ENCODE measurements at regions not wholly inside any gene's neighbourhood (a gene's known extent, or its start where the extent isn't known, plus 50 kb on each side); places are given as distances from the start of the nearest gene placed in this dataset.

DNA sequence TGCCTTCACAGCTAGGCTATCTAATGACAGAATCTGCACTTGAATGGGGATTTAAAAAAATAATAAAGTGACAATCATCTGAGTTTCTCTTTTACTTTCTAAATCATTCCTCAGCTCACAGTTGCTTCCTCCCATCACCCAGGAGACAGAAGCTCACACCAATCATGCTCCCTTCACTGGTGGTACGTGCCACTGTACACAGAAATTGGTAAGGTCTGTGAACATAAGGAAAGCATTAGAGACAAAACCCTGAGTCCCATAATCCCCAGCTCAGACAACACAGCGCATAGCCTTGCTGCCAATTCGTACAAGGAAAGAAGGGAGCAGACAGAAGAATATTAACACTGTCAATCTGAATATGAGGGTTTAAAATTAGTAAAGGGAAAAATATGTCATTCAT, 133.1 kb downstream of the IDS start:
- Histone ChIP-seq H3K79me2 (ENCODE audit: control insufficient read depth, insufficient read depth, low read length) (no peaks in the 10 kb centered on the region), H3K27me3 (replicated peaks in 1 of 4; ENCODE audit: control extremely low read depth in 1 of 4, control insufficient read depth in 3 of 4, insufficient read depth in 4 of 4, low read length in 3 of 4) (no peaks in the 10 kb centered on the region), H3K4me1 (ENCODE audit: control insufficient read depth in 2 of 2, insufficient read depth in 2 of 2, low read length in 2 of 2) (no peaks in the 10 kb centered on the region), H3K4me2 (replicated peaks; ENCODE audit: low read depth, low read length, poor library complexity, severe bottlenecking) (no peak overlapping the region), H3K36me3 (replicated peaks in 1 of 2; ENCODE audit: control extremely low read depth in 1 of 2, control insufficient read depth in 1 of 2, extremely low read depth in 1 of 2, insufficient read depth in 2 of 2, low read length in 1 of 2) (no peaks in the 10 kb centered on the region), H3K4me3 (ENCODE audit: control extremely low read depth in 1 of 5, extremely low read depth in 1 of 5, insufficient read depth in 1 of 5, low read depth in 2 of 5, low read length in 4 of 5) (no peak overlapping the region), H3K9me3 (ENCODE audit: control extremely low read depth in 1 of 3, control insufficient read depth in 2 of 3, insufficient read depth in 1 of 3, low read length in 2 of 3) (no peaks in the 10 kb centered on the region), H4K20me1 (ENCODE audit: control insufficient read depth, insufficient read depth, low read length, poor library complexity, severe bottlenecking) (no peaks in the 10 kb centered on the region), H3K27ac (ENCODE audit: low read length in 2 of 2) (no peak overlapping the region), H3K9ac (ENCODE audit: low read length) (no peak overlapping the region), H2AFZ (ENCODE audit: insufficient read depth, low read depth, low read length, poor library complexity, severe bottlenecking) (no peak overlapping the region)
- Mint-ChIP-seq H3K9me3 (ENCODE audit: insufficient read depth) (no peaks in the 10 kb centered on the region), H3K4me3 (no peak overlapping the region), H3K27ac (no peak overlapping the region), H3K27me3 (no peaks in the 10 kb centered on the region), H3K4me1 (no peaks in the 10 kb centered on the region)
- TF ChIP-seq, protein P1, sequence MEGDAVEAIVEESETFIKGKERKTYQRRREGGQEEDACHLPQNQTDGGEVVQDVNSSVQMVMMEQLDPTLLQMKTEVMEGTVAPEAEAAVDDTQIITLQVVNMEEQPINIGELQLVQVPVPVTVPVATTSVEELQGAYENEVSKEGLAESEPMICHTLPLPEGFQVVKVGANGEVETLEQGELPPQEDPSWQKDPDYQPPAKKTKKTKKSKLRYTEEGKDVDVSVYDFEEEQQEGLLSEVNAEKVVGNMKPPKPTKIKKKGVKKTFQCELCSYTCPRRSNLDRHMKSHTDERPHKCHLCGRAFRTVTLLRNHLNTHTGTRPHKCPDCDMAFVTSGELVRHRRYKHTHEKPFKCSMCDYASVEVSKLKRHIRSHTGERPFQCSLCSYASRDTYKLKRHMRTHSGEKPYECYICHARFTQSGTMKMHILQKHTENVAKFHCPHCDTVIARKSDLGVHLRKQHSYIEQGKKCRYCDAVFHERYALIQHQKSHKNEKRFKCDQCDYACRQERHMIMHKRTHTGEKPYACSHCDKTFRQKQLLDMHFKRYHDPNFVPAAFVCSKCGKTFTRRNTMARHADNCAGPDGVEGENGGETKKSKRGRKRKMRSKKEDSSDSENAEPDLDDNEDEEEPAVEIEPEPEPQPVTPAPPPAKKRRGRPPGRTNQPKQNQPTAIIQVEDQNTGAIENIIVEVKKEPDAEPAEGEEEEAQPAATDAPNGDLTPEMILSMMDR (IDR thresholded peaks at IDR 0.05): no peak
- TF ChIP-seq EZH2 (IDR thresholded peaks at IDR 0.05; ENCODE audit: borderline replicate concordance, insufficient read depth, low read depth, low read length, poor library complexity, severe bottlenecking): no peak
- ATAC-seq (ENCODE audit: low read depth) (no peak), DNase-seq (no peak)
- no CpG with 5 or more reads among the region's 3 CpGs for WGBS (ENCODE audit: insufficient coverage)
- ChIA-PET POLR2A (no interaction called here), CTCF (no interaction called here)
- intact Hi-C loops (cut with micrococcal nuclease): no loop called here

DNA sequence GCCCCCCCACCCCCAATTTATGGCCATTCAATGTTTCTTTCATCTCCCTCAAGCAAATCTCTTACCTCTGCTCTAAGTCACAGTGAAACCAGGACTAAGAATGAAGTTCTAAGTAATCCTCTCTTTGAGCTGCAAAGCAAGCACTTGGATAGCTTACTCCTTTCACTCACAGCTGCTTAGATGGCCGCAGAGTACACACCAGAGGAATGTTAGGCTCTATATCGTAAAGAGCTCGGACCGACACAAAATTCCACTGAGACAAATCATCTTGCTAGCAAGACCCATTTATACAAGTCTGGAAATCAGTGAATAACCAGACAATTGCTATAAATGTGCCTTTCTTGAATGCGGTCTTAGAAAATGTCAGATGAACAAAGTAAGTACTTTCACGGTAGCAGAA, 135.0 kb downstream of the IDS start:
- H3K36me3 ChIP-seq (replicated peaks in 1 of 2; ENCODE audit: control extremely low read depth in 1 of 2, control insufficient read depth in 1 of 2, extremely low read depth in 1 of 2, insufficient read depth in 2 of 2, low read length in 1 of 2): no peaks in the 10 kb centered on the region
- Mint-ChIP-seq H3K4me1 (no peaks in the 10 kb centered on the region), H3K9me3 (ENCODE audit: insufficient read depth) (no peaks in the 10 kb centered on the region), H3K27me3 (no peaks in the 10 kb centered on the region), H3K27ac (no peak overlapping the region), H3K4me3 (no peak overlapping the region)
- intact Hi-C loops (cut with micrococcal nuclease): no loop called here
- no peaks in the 10 kb centered on the region for H3K79me2 ChIP-seq (ENCODE audit: control insufficient read depth, insufficient read depth, low read length)
- H3K27ac ChIP-seq (ENCODE audit: low read length in 2 of 2): no peak overlapping the region
- no peak overlapping the region for H3K4me2 ChIP-seq (replicated peaks; ENCODE audit: low read depth, low read length, poor library complexity, severe bottlenecking)
- H3K27me3 ChIP-seq (replicated peaks in 1 of 4; ENCODE audit: control extremely low read depth in 1 of 4, control insufficient read depth in 3 of 4, insufficient read depth in 4 of 4, low read length in 3 of 4): no peaks in the 10 kb centered on the region
- no peaks in the 10 kb centered on the region for H4K20me1 ChIP-seq (ENCODE audit: control insufficient read depth, insufficient read depth, low read length, poor library complexity, severe bottlenecking)
- no CpG with 5 or more reads among the region's 6 CpGs for WGBS (ENCODE audit: insufficient coverage)
- ChIA-PET CTCF (interaction anchor here (0.5 kb wide), 1 partner anchor 1470 kb away, joined by 3 read pairs; no protein-coding TSS in a partner anchor), POLR2A (no interaction called here)
- ATAC-seq (ENCODE audit: low read depth): no peak
- no peak overlapping the region for H3K9ac ChIP-seq (ENCODE audit: low read length)
- H3K9me3 ChIP-seq (ENCODE audit: control extremely low read depth in 1 of 3, control insufficient read depth in 2 of 3, insufficient read depth in 1 of 3, low read length in 2 of 3): no peaks in the 10 kb centered on the region
- no peaks in the 10 kb centered on the region for H3K4me1 ChIP-seq (ENCODE audit: control insufficient read depth in 2 of 2, insufficient read depth in 2 of 2, low read length in 2 of 2)
- no peak for DNase-seq
- H2AFZ ChIP-seq (ENCODE audit: insufficient read depth, low read depth, low read length, poor library complexity, severe bottlenecking): no peak overlapping the region
- H3K4me3 ChIP-seq (ENCODE audit: control extremely low read depth in 1 of 5, extremely low read depth in 1 of 5, insufficient read depth in 1 of 5, low read depth in 2 of 5, low read length in 4 of 5): no peak overlapping the region
- no peak for TF ChIP-seq EZH2 (IDR thresholded peaks at IDR 0.05; ENCODE audit: borderline replicate concordance, insufficient read depth, low read depth, low read length, poor library complexity, severe bottlenecking)
- TF ChIP-seq, protein P1 (IDR thresholded peaks at IDR 0.05): no peak
